Astrocyte (in vitro differentiated cells and primary cell): ENCODE measurements at regions not wholly inside any gene's neighbourhood (a gene's known extent, or its start where the extent isn't known, plus 50 kb on each side); places are given as distances from the start of the nearest gene placed in this dataset.
A peak's percentile ranks its signal among the peaks of the same experiment; 100 is the strongest.

Experiments used
- DNase-seq: peaks from one replicate; pipeline ENCODE4 v3.0.0-alpha.2; 2010; ENCODE audit warnings: low read depth
- FAIRE-seq: peaks from 2 replicates; lab custom pipeline; 2011; peaks lifted over from hg19 to GRCh38; lab: Jason Lieb, UNC
- H2AFZ ChIP-seq: 2 replicates; pipeline ENCODE4 v1.6.0; 2012; ENCODE audit warnings: low read depth, low read length, inconsistent platforms
- H3K27ac ChIP-seq: 2 replicates; pipeline ENCODE4 v1.5.1; 2011; ENCODE audit warnings: low read depth, low read length, inconsistent platforms
- H3K27me3 ChIP-seq: 2 replicates; pipeline ENCODE4 v1.6.0; 2011; ENCODE audit warnings: low read length, inconsistent platforms; ENCODE audit not compliant: insufficient read depth
- H3K36me3 ChIP-seq: 2 replicates; pipeline ENCODE4 v1.5.1; 2011; ENCODE audit warnings: low read length, inconsistent platforms; ENCODE audit not compliant: insufficient read depth
- H3K4me1 ChIP-seq: 2 replicates; pipeline ENCODE4 v1.5.1; 2011; ENCODE audit warnings: low read length, inconsistent platforms; ENCODE audit not compliant: insufficient read depth
- H3K4me2 ChIP-seq: 2 replicates; pipeline ENCODE4 v1.6.0; 2012; ENCODE audit warnings: low read length, inconsistent platforms
- H3K4me3 ChIP-seq: 2 replicates; pipeline ENCODE4 v1.5.1; 2011; ENCODE audit warnings: low read depth, mild to moderate bottlenecking, low read length, inconsistent platforms; ENCODE audit not compliant: insufficient read depth
- H3K79me2 ChIP-seq: 2 replicates; pipeline ENCODE4 v1.6.0; 2012; ENCODE audit warnings: mild to moderate bottlenecking, low read length, inconsistent platforms; ENCODE audit not compliant: insufficient read depth
- H3K9ac ChIP-seq: 2 replicates; pipeline ENCODE4 v1.6.0; 2012; ENCODE audit warnings: mild to moderate bottlenecking, low read length, inconsistent platforms
- H3K9me3 ChIP-seq: 2 replicates; pipeline ENCODE4 v1.5.1; 2012; ENCODE audit warnings: low read depth, mild to moderate bottlenecking, low read length, inconsistent platforms; ENCODE audit not compliant: insufficient read depth
- H4K20me1 ChIP-seq: 2 replicates; pipeline ENCODE4 v1.6.0; 2012; ENCODE audit warnings: low read length, inconsistent platforms; ENCODE audit not compliant: insufficient read depth
- H3K27ac Mint-ChIP-seq: one replicate; pipeline ENCODE4 v1.8.0; 2021; ENCODE audit warnings: mild to moderate bottlenecking, mixed read lengths; ENCODE audit not compliant: unreplicated experiment
- H3K27me3 Mint-ChIP-seq: one replicate; pipeline ENCODE4 v1.8.0; 2021; ENCODE audit warnings: low read depth, mixed read lengths; ENCODE audit not compliant: unreplicated experiment
- H3K36me3 Mint-ChIP-seq: one replicate; pipeline ENCODE4 v1.8.0; 2021; ENCODE audit warnings: low read depth, mixed read lengths; ENCODE audit not compliant: unreplicated experiment
- H3K4me1 Mint-ChIP-seq: one replicate; pipeline ENCODE4 v1.8.0; 2021; ENCODE audit warnings: low read depth, mixed read lengths; ENCODE audit not compliant: unreplicated experiment
- H3K4me3 Mint-ChIP-seq: one replicate; pipeline ENCODE4 v1.8.0; 2021; ENCODE audit warnings: mild to moderate bottlenecking, moderate library complexity, mixed read lengths; ENCODE audit not compliant: unreplicated experiment
- H3K9me3 Mint-ChIP-seq: one replicate; pipeline ENCODE4 v1.8.0; 2021; ENCODE audit warnings: mild to moderate bottlenecking, mixed read lengths; ENCODE audit not compliant: unreplicated experiment
- CTCF ChIP-seq: IDR thresholded peaks from 2 replicates; pipeline ENCODE4 v1.5.1; 2011; ENCODE audit warnings: low read depth, mild to moderate bottlenecking, inconsistent platforms, low read length, moderate library complexity; ENCODE audit not compliant: insufficient read depth
- EZH2 ChIP-seq: IDR thresholded peaks from 2 replicates; pipeline ENCODE4 v1.6.1; 2012; ENCODE audit warnings: mild to moderate bottlenecking, low read length, inconsistent platforms; ENCODE audit not compliant: insufficient read depth

- Mint-ChIP-seq H3K4me3 (no peak overlapping the region), H3K4me1 (peaks cover 11% of the 10 kb centered on the region), H3K9me3 (no peaks in the 10 kb centered on the region), H3K27ac (peak overlapping the region; percentile 66), H3K27me3 (no peaks in the 10 kb centered on the region), H3K36me3 (no peaks in the 10 kb centered on the region)
- no peaks in the 10 kb centered on the region for H3K79me2 ChIP-seq
- no peaks in the 10 kb centered on the region for H4K20me1 ChIP-seq
- H3K27me3 ChIP-seq = no peaks in the 10 kb centered on the region
- no peak overlapping the region for H3K4me3 ChIP-seq
- peak; percentile 91 for DNase-seq
- H3K4me2 ChIP-seq = no peak overlapping the region
- no peak overlapping the region for H3K9ac ChIP-seq
- no peaks in the 10 kb centered on the region for H3K36me3 ChIP-seq
- H3K27ac ChIP-seq = peak overlapping the region; percentile 35
- H3K4me1 ChIP-seq = no peaks in the 10 kb centered on the region
- TF ChIP-seq EZH2 (no peak), CTCF (no peak)
- FAIRE-seq = peak; percentile 75
- no peaks in the 10 kb centered on the region for H3K9me3 ChIP-seq
- H2AFZ ChIP-seq = no peak overlapping the region
Measured at GRCh38 chr1:106937104-106937503, 119.4 kb upstream of the PRMT6 start.

GRCh38 chr1:106944721-106945120, 111.8 kb upstream of the PRMT6 start:
- Histone ChIP-seq H3K27ac (no peak overlapping the region), H3K4me3 (no peak overlapping the region), H3K9ac (no peak overlapping the region), H3K36me3 (no peaks in the 10 kb centered on the region), H3K9me3 (no peaks in the 10 kb centered on the region), H3K27me3 (no peaks in the 10 kb centered on the region), H4K20me1 (no peaks in the 10 kb centered on the region), H3K79me2 (no peaks in the 10 kb centered on the region), H3K4me1 (no peaks in the 10 kb centered on the region), H2AFZ (no peak overlapping the region), H3K4me2 (no peak overlapping the region)
- H3K27me3 Mint-ChIP-seq = no peaks in the 10 kb centered on the region
- H3K4me3 Mint-ChIP-seq = no peak overlapping the region
- FAIRE-seq (no peak), DNase-seq (no peak)
- no peak overlapping the region for H3K27ac Mint-ChIP-seq
- no peaks in the 10 kb centered on the region for H3K4me1 Mint-ChIP-seq
- no peaks in the 10 kb centered on the region for H3K9me3 Mint-ChIP-seq
- TF ChIP-seq EZH2 (no peak), CTCF (no peak)
- no peaks in the 10 kb centered on the region for H3K36me3 Mint-ChIP-seq

- Histone ChIP-seq H3K79me2 (no peaks in the 10 kb centered on the region), H3K36me3 (no peaks in the 10 kb centered on the region), H3K4me2 (no peak overlapping the region), H3K9me3 (no peaks in the 10 kb centered on the region), H2AFZ (no peak overlapping the region), H3K27me3 (no peaks in the 10 kb centered on the region), H3K9ac (no peak overlapping the region), H4K20me1 (no peaks in the 10 kb centered on the region), H3K4me3 (no peak overlapping the region), H3K4me1 (no peaks in the 10 kb centered on the region), H3K27ac (no peak overlapping the region)
- no peak for FAIRE-seq
- no peak overlapping the region for H3K4me3 Mint-ChIP-seq
- H3K27ac Mint-ChIP-seq = no peak overlapping the region
- no peaks in the 10 kb centered on the region for H3K36me3 Mint-ChIP-seq
- peak; percentile 22 for DNase-seq
- H3K4me1 Mint-ChIP-seq = peaks cover 5% of the 10 kb centered on the region
- no peaks in the 10 kb centered on the region for H3K9me3 Mint-ChIP-seq
- H3K27me3 Mint-ChIP-seq = no peaks in the 10 kb centered on the region
- TF ChIP-seq EZH2 = no peak
- TF ChIP-seq CTCF = no peak
Measured at GRCh38 chr1:106952776-106953175, 103.7 kb upstream of the PRMT6 start.
